A549 (cell line): ENCODE measurements at regions not wholly inside any gene's neighbourhood (a gene's known extent, or its start where the extent isn't known, plus 50 kb on each side); places are given as distances from the start of the nearest gene placed in this dataset.

Experiments
- ATAC-seq, 2 experiments: fragments of 200-7000 bp in 1 of 2; fragments of >200 bp in 1 of 2; cut with Nextera tagmentation in 1 of 2; cut with Tn5 transposase in 1 of 2; 3 replicates each; pipeline versions ENCODE4 v1.8.0 to v1.9.1; 2018 to 2020; ENCODE audit warnings: mild to moderate bottlenecking in 1 of 2, moderate library complexity in 1 of 2
- CTCF ChIA-PET: fragments of 300-600 bp; sonication (Branson Sonifier 250); formaldehyde crosslinking; extraction: SDS; loops from one replicate; lab custom pipeline; 2021; ENCODE audit warnings: antibody characterized with exemption, inconsistent platforms; lab: Yijun Ruan, JAX
- POLR2A ChIA-PET: fragments of 350-600 bp; formaldehyde crosslinking; extraction: SDS; loops from one replicate; lab custom pipeline; 2021; ENCODE audit warnings: antibody characterized with exemption, inconsistent platforms; lab: Yijun Ruan, JAX
- DNase-seq, 2 experiments: peaks; one replicate each; pipeline versions ENCODE4 v3.0.0 to v3.0.0-alpha.2; 2011 to 2016; ENCODE audit warnings: low read depth in 1 of 2, low spot score in 1 of 2
- FAIRE-seq: peaks from 2 replicates; lab custom pipeline; 2011; peaks lifted over from hg19 to GRCh38; lab: Jason Lieb, UNC
- H3K27ac ChIP-seq, 2 experiments: fragments of >200 bp; sonication (Bioruptor Twin); formaldehyde crosslinking; 3 replicates each; pipeline ENCODE4 v1.5.1; 2016 to 2017
- H3K4me1 ChIP-seq: fragments of >200 bp; sonication (Bioruptor Twin); formaldehyde crosslinking; 3 replicates; pipeline ENCODE4 v1.6.1; 2016
- H3K4me2 ChIP-seq: fragments of >200 bp; sonication (Bioruptor Twin); formaldehyde crosslinking; 3 replicates; pipeline ENCODE4 v1.6.1; 2016
- H3K4me3 ChIP-seq: fragments of >200 bp; sonication (Bioruptor Twin); formaldehyde crosslinking; 3 replicates; pipeline ENCODE4 v1.5.1; 2016
- H3K9me3 ChIP-seq: fragments of >200 bp; sonication (Bioruptor Twin); formaldehyde crosslinking; 3 replicates; pipeline ENCODE4 v1.6.1; 2016
- BHLHE40 ChIP-seq: IDR thresholded peaks from 2 replicates; pipeline ENCODE4 v1.6.1; 2012; ENCODE audit warnings: low read depth, low read length, inconsistent platforms
- CBX2 ChIP-seq: fragments of 200-600 bp; sonication (generic); IDR thresholded peaks from 2 replicates; pipeline ENCODE4 v1.6.1; 2016; ENCODE audit warnings: low read depth, mild to moderate bottlenecking, borderline replicate concordance
- CEBPB ChIP-seq, 2 experiments: fragments of >200 bp in 1 of 2; sonication (Bioruptor Twin) in 1 of 2; formaldehyde crosslinking in 1 of 2; IDR thresholded peaks; 2 replicates each; pipeline ENCODE4 v1.6.1; 2012 to 2016
- CHD2 ChIP-seq: fragments of 150-350 bp; IDR thresholded peaks from 2 replicates; pipeline ENCODE4 v1.6.1; 2014; ENCODE audit warnings: low read length; ENCODE audit not compliant: partially characterized antibody
- E2F6 ChIP-seq: IDR thresholded peaks from 2 replicates; pipeline ENCODE4 v1.6.1; 2012; ENCODE audit warnings: low read depth, borderline replicate concordance
- EHMT2 ChIP-seq: fragments of 200-600 bp; sonication (generic); IDR thresholded peaks from 2 replicates; pipeline ENCODE4 v1.6.1; 2016; ENCODE audit warnings: antibody characterized with exemption, low read depth, mild to moderate bottlenecking, moderate library complexity
- ELK1 ChIP-seq: fragments of 150-350 bp; IDR thresholded peaks from 2 replicates; pipeline ENCODE4 v1.6.1; 2014; ENCODE audit warnings: low read depth, mild to moderate bottlenecking, low read length
- EP300 ChIP-seq, 2 experiments: fragments of >200 bp; sonication (Bioruptor Twin); formaldehyde crosslinking; IDR thresholded peaks; 2 replicates in 1 of 2; 3 replicates in 1 of 2; pipeline ENCODE4 v1.6.1; 2016 to 2017
- FOSB ChIP-seq: fragments of 250-450 bp; sonication (Bioruptor Pico); IDR thresholded peaks from 2 replicates; pipeline ENCODE4 v1.5.0; 2020; ENCODE audit warnings: mild to moderate bottlenecking, moderate library complexity
- FOSL2 ChIP-seq, 2 experiments: fragments of 450-650 bp in 1 of 2; fragments of >200 bp in 1 of 2; sonication (Bioruptor Twin) in 1 of 2; formaldehyde crosslinking; IDR thresholded peaks; 2 replicates each; pipeline versions ENCODE4 v1.5.0 to v1.6.1; 2016 to 2020; ENCODE audit warnings: mild to moderate bottlenecking in 1 of 2, moderate library complexity in 1 of 2
- GATA3 ChIP-seq: IDR thresholded peaks from 2 replicates; pipeline ENCODE4 v1.6.1; 2012; ENCODE audit warnings: borderline replicate concordance
- HOXB13 ChIP-seq: fragments of 250-450 bp; sonication (Bioruptor Pico); IDR thresholded peaks from 2 replicates; pipeline ENCODE4 v1.5.0; 2020; ENCODE audit warnings: low read depth, mild to moderate bottlenecking, moderate library complexity
- HOXB5 ChIP-seq: fragments of 250-450 bp; sonication (Bioruptor Pico); IDR thresholded peaks from 2 replicates; pipeline ENCODE4 v1.5.0; 2020; ENCODE audit warnings: mild to moderate bottlenecking, moderate library complexity
- JUN ChIP-seq, 2 experiments: fragments of >200 bp; sonication (Bioruptor Twin); formaldehyde crosslinking; IDR thresholded peaks; 2 replicates in 1 of 2; 3 replicates in 1 of 2; pipeline ENCODE4 v1.6.1; 2016 to 2017
- JUNB ChIP-seq: fragments of >200 bp; sonication (Bioruptor Twin); formaldehyde crosslinking; IDR thresholded peaks from 2 replicates; pipeline ENCODE4 v1.6.1; 2016
- KDM1A ChIP-seq: fragments of 200-600 bp; sonication (generic); IDR thresholded peaks from 2 replicates; pipeline ENCODE4 v1.6.1; 2016; ENCODE audit warnings: low read depth, mild to moderate bottlenecking
- MAFK ChIP-seq: fragments of 450-650 bp; IDR thresholded peaks from 2 replicates; pipeline ENCODE4 v1.6.1; 2014; ENCODE audit not compliant: partially characterized antibody
- NFE2L2 ChIP-seq: fragments of 150-350 bp; conservative IDR thresholded peaks from 2 replicates; pipeline ENCODE4 v1.6.1; 2014; ENCODE audit warnings: low read length
- PHF8 ChIP-seq: fragments of 200-600 bp; sonication (generic); IDR thresholded peaks from 2 replicates; pipeline ENCODE4 v1.6.1; 2016; ENCODE audit warnings: low read depth, mild to moderate bottlenecking, antibody characterized with exemption, moderate library complexity, borderline replicate concordance
- RAD21 ChIP-seq, 2 experiments: fragments of >200 bp in 1 of 2; sonication (Bioruptor Twin) in 1 of 2; formaldehyde crosslinking in 1 of 2; IDR thresholded peaks in 1 of 2; conservative IDR thresholded peaks in 1 of 2; 2 replicates in 1 of 2; 3 replicates in 1 of 2; pipeline ENCODE4 v1.6.1; 2012 to 2018; ENCODE audit warnings: inconsistent platforms in 1 of 2
- RARB ChIP-seq: fragments of 250-450 bp; sonication (Bioruptor Pico); IDR thresholded peaks from 2 replicates; pipeline ENCODE4 v1.8.0; 2021; ENCODE audit warnings: mild to moderate bottlenecking, moderate library complexity
- RCOR1 ChIP-seq: fragments of 150-350 bp; IDR thresholded peaks from 2 replicates; pipeline ENCODE4 v1.6.1; 2014; ENCODE audit warnings: antibody characterized with exemption, low read length, low read depth
- TFCP2L1 ChIP-seq: fragments of 250-450 bp; sonication (Bioruptor Pico); IDR thresholded peaks from 2 replicates; pipeline ENCODE4 v1.5.0; 2021; ENCODE audit warnings: mild to moderate bottlenecking
- TP53 ChIP-seq: fragments of 250-450 bp; sonication (Bioruptor Pico); IDR thresholded peaks from 2 replicates; pipeline ENCODE4 v1.5.0; 2021; ENCODE audit warnings: mild to moderate bottlenecking, moderate library complexity
- ZC3H11A ChIP-seq: fragments of 450-650 bp; IDR thresholded peaks from 2 replicates; pipeline ENCODE4 v1.6.1; 2014; ENCODE audit warnings: antibody characterized with exemption, mild to moderate bottlenecking
- ZNF302 ChIP-seq: fragments of 250-450 bp; sonication (Bioruptor Pico); IDR thresholded peaks from 2 replicates; pipeline ENCODE4 v1.9.0; 2021; ENCODE audit warnings: inconsistent platforms, mild to moderate bottlenecking, moderate library complexity
- WGBS: methylation state at CpG from one replicate; pipeline ENCODE4 v1.1.6; 2017; ENCODE audit errors: missing lambda C conversion rate; 5-methylcytosine and 5-hydroxymethylcytosine counted together
- TF ChIP-seq, protein P1 (sequence below): IDR thresholded peaks from 2 replicates; pipeline ENCODE4 v1.6.1; 2012
- TF ChIP-seq, protein P2 (sequence below): fragments of 450-650 bp; IDR thresholded peaks from 2 replicates; pipeline ENCODE4 v1.6.1; 2014; ENCODE audit warnings: antibody characterized with exemption

DNA sequence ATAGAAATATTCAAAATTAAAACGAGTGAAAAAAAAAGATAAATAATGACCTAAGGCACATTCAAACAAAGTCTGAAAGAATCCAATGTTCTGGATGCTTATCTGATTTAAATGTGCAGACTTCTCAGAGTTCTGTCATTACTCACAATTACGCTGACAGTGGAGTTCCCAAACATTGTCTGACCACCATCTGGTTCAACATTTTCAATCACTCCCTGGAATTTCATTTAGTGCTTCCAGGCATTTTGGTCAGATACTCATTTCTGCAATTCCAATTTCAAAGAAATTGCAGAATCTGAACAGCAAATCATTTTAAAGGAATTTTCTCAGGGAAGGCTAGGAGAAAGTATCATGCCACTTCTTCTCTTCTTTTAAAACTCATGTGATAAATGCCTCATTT lies 398.2 kb upstream of the PDE3A start:
- FAIRE-seq (no peak), DNase-seq (no peak), ATAC-seq (no peak)
- ChIA-PET POLR2A (no interaction called here), CTCF (interaction anchor here (0.7 kb wide), 1 partner anchor 9 kb away, joined by 4 read pairs; no protein-coding TSS in a partner anchor)
- H3K9me3 ChIP-seq, result no peaks in the 10 kb centered on the region
- TF ChIP-seq, protein P1, sequence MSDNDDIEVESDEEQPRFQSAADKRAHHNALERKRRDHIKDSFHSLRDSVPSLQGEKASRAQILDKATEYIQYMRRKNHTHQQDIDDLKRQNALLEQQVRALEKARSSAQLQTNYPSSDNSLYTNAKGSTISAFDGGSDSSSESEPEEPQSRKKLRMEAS, result no peak
- TF ChIP-seq MAFK, result peak; percentile 26
- H3K27ac ChIP-seq, result peak overlapping the region; percentile 36 to 53; a peak in 2 of 6 replicates
- H3K4me1 ChIP-seq, result peaks cover 47% of the 10 kb centered on the region
- no peak overlapping the region for H3K4me3 ChIP-seq
- H3K4me2 ChIP-seq, result peak overlapping the region; percentile 13; the same call in 1 of the 3 replicates
- WGBS, result 42% methylated on average over 2 of the region's 2 CpGs

DNA sequence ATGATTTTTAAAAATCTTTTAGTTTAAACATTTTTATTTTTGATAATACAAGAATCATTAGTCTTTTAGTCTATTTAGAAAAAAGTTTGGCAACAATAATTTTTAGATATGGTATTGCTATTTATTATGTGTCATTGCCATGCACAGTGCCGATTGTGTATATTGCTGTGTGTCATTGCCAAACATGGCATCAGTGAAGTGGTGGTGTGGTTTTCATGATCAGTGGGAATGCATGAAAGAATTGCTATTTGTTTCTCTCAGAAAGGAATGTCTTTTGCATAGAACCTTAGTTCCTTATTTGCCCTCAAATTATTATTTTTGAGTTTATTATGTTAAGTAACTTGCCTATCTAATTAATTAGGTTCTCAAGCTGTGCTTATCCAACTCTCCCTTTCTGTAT lies 397.5 kb upstream of the PDE3A start:
- Histone ChIP-seq H3K4me3 (no peak overlapping the region), H3K4me2 (peak overlapping the region; percentile 48), H3K4me1 (peaks cover 47% of the 10 kb centered on the region), H3K27ac (peak overlapping the region; percentile 53 to 72), H3K9me3 (no peaks in the 10 kb centered on the region)
- ChIA-PET CTCF (no interaction called here), POLR2A (no interaction called here)
- no peak for DNase-seq
- ATAC-seq, result no peak
- no peak for FAIRE-seq
- WGBS, result 85% methylated on average over 1 of the region's 1 CpG
- TF ChIP-seq, protein P1, result no peak
- TF ChIP-seq ZNF302 (CRISPR knock-in tag), result no peak
- TF ChIP-seq JUNB, result no peak
- TF ChIP-seq NFE2L2, result no peak
- no peak for TF ChIP-seq HOXB13 (CRISPR knock-in tag)
- TF ChIP-seq EP300 (IDR thresholded peaks at IDR 0.05), result no peak
- no peak for TF ChIP-seq PHF8
- TF ChIP-seq RAD21 (conservative IDR thresholded peaks at IDR 0.05 in 1 of 2, IDR thresholded peaks at IDR 0.05 in 1 of 2), result no peak
- no peak for TF ChIP-seq CBX2
- no peak for TF ChIP-seq BHLHE40
- TF ChIP-seq FOSL2 (IDR thresholded peaks at IDR 0.05), result no peak
- TF ChIP-seq FOSL2 (CRISPR knock-in tag; IDR thresholded peaks at IDR 0.05), result no peak
- TF ChIP-seq KDM1A, result no peak
- no peak for TF ChIP-seq GATA3
- TF ChIP-seq EHMT2, result no peak
- TF ChIP-seq ZC3H11A, result no peak
- TF ChIP-seq TP53 (CRISPR knock-in tag), result no peak
- no peak for TF ChIP-seq RARB (CRISPR knock-in tag)

GRCh38 chr12:19971361-19972280 lies 396.7 kb upstream of the PDE3A start:
- peak overlapping the region; percentile 48 for H3K4me2 ChIP-seq
- peak; percentile 15 to 91 for DNase-seq
- FAIRE-seq, result no peak
- ATAC-seq, result peak; percentile 60 to 86
- peak overlapping the region; percentile 53 to 72 for H3K27ac ChIP-seq
- peaks cover 47% of the 10 kb centered on the region for H3K4me1 ChIP-seq
- CTCF ChIA-PET, result no interaction called here
- POLR2A ChIA-PET, result no interaction called here
- no peak overlapping the region for H3K4me3 ChIP-seq
- 39% methylated on average over 8 of the region's 8 CpGs for WGBS
- no peaks in the 10 kb centered on the region for H3K9me3 ChIP-seq
- TF ChIP-seq FOSB (no peak), EP300 (IDR thresholded peaks at IDR 0.05) (peak in 1 of 2 experiments; percentile 68; a peak in 3 of 5 replicates), RCOR1 (no peak), CBX2 (no peak), BHLHE40 (no peak), HOXB5 (CRISPR knock-in tag) (no peak), TP53 (CRISPR knock-in tag) (no peak), ELK1 (no peak), JUN (IDR thresholded peaks at IDR 0.05) (no peak), TFCP2L1 (no peak), CEBPB (IDR thresholded peaks at IDR 0.05) (peak in 1 of 2 experiments; percentile 17; a peak in 1 of 4 replicates), CHD2 (no peak), HOXB13 (CRISPR knock-in tag) (no peak), E2F6 (no peak)
- TF ChIP-seq, protein P2, sequence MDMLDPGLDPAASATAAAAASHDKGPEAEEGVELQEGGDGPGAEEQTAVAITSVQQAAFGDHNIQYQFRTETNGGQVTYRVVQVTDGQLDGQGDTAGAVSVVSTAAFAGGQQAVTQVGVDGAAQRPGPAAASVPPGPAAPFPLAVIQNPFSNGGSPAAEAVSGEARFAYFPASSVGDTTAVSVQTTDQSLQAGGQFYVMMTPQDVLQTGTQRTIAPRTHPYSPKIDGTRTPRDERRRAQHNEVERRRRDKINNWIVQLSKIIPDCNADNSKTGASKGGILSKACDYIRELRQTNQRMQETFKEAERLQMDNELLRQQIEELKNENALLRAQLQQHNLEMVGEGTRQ, result 0 out of 2 replicates have a peak, but pooled peaks have one; percentile 22
- TF ChIP-seq, protein P1, result no peak
